ENCODE measurements at regions not wholly inside any gene's neighbourhood (a gene's known extent, or its start where the extent isn't known, plus 50 kb on each side); places are given as distances from the start of the nearest gene placed in this dataset.
A peak's percentile ranks its signal among the peaks of the same experiment; 100 is the strongest.

- no peaks in the 10 kb centered on the region for H3K4me1 ChIP-seq (replicated peaks in 1 of 2; ENCODE audit: control insufficient read depth in 2 of 2, insufficient read depth in 2 of 2, low read length in 2 of 2)
- intact Hi-C loops (cut with micrococcal nuclease) (no loop called here), in situ Hi-C loops (cut with MboI) (no loop called here)
- FAIRE-seq (no peak), ATAC-seq (no peak), DNase-seq (ENCODE audit: extremely low read depth in 1 of 4, low spot score in 3 of 4) (no peak)
- no peak overlapping the region for H3K9ac ChIP-seq (ENCODE audit: insufficient read depth in 1 of 2, low read depth in 2 of 2, low read length in 2 of 2)
- no peaks in the 10 kb centered on the region for H3K9me1 ChIP-seq (ENCODE audit: control insufficient read depth, insufficient read depth, low read length)
- no peak overlapping the region for H3K4me3 ChIP-seq
- no peak overlapping the region for H3K27ac ChIP-seq (ENCODE audit: extremely low read depth, low read depth, low read length)
- H3K79me2 ChIP-seq (ENCODE audit: control insufficient read depth, insufficient read depth, low read length) = no peaks in the 10 kb centered on the region
- BruUV-seq (replicated peaks) = no TSS peak
- POLR2A ChIA-PET = no interaction called here
- no peaks in the 10 kb centered on the region for H4K20me1 ChIP-seq (replicated peaks; ENCODE audit: control insufficient read depth, insufficient read depth, low read length)
- H3K36me3 ChIP-seq (ENCODE audit: control insufficient read depth, insufficient read depth, low read length) = no peaks in the 10 kb centered on the region
- H2AFZ ChIP-seq (ENCODE audit: low read depth, low read length) = no peak overlapping the region
- H3K27me3 ChIP-seq (ENCODE audit: control insufficient read depth in 2 of 2, insufficient read depth in 2 of 2, low read length in 2 of 2) = no peaks in the 10 kb centered on the region
- no peak overlapping the region for H3K4me2 ChIP-seq (ENCODE audit: insufficient read depth, low read length)
- WGBS (ENCODE audit: insufficient coverage, low coverage, missing lambda C conversion rate) = 0% methylated on average over 5 of the region's 7 CpGs
- no peaks in the 10 kb centered on the region for H3K9me3 ChIP-seq (replicated peaks; ENCODE audit: control insufficient read depth, insufficient read depth, low read depth, low read length)
- CTCF ChIA-PET (ENCODE audit: low intra/inter-chr PET ratio) = no interaction called here
- TF ChIP-seq E2F3 (CRISPR knock-in tag; IDR thresholded peaks at IDR 0.05) (peak; percentile 58; the same call in 1 of the 2 replicates), KAT2B (IDR thresholded peaks at IDR 0.05; ENCODE audit: low read depth, low read length) (no peak), GMEB1 (CRISPR knock-in tag; IDR thresholded peaks at IDR 0.05) (peak; percentile 29; the same call in 1 of the 2 replicates), ZKSCAN1 (IDR thresholded peaks at IDR 0.05; ENCODE audit: low read depth, low read length) (no peak), KLF6 (CRISPR knock-in tag; IDR thresholded peaks at IDR 0.05; ENCODE audit: borderline replicate concordance) (peak; percentile 90; the same call in 1 of the 2 replicates), ZNF79 (CRISPR knock-in tag; IDR thresholded peaks at IDR 0.05; ENCODE audit: low read depth) (peak; percentile 83; the same call in 1 of the 2 replicates), NR2C2 (CRISPR knock-in tag; IDR thresholded peaks at IDR 0.05) (no peak), NR2C2 (tag; IDR thresholded peaks at IDR 0.05) (peak; percentile 77), ZBTB11 (CRISPR knock-in tag; IDR thresholded peaks at IDR 0.05) (0 out of 6 replicates have a peak, but pooled peaks of 1 of the 3 experiments have one; percentile 43), FOXK2 (conservative IDR thresholded peaks at IDR 0.05 in 1 of 2, IDR thresholded peaks at IDR 0.05 in 1 of 2; ENCODE audit: low read depth in 2 of 2) (no peak), ZZZ3 (IDR thresholded peaks at IDR 0.05) (no peak), ZNF717 (CRISPR knock-in tag; IDR thresholded peaks at IDR 0.05) (no peak), ZNF3 (CRISPR knock-in tag; IDR thresholded peaks at IDR 0.05) (no peak), TFAP4 (CRISPR knock-in tag; IDR thresholded peaks at IDR 0.05; ENCODE audit: borderline replicate concordance) (no peak), GATA2 (CRISPR knock-in tag; IDR thresholded peaks at IDR 0.05) (no peak), ZNF143 (CRISPR knock-in tag; IDR thresholded peaks at IDR 0.05) (no peak)
Observed at GRCh38 chrX:5306654-5307121, 922.0 kb downstream of the NLGN4X start.
